Stimulated activated CD8-positive, alpha-beta memory T cell treated with anti-CD3 and anti-CD28 coated beads, Interleukin-12 subunit alpha, Interleukin-12 subunit beta, amount 100 ng/mL, for 1 hour (primary cell): ENCODE measurements at regions not wholly inside any gene's neighbourhood (a gene's known extent, or its start where the extent isn't known, plus 50 kb on each side); places are given as distances from the start of the nearest gene placed in this dataset.
"Not testable (repeated sequence)": the region's sequence is repeated elsewhere in the genome, so short reads cannot be mapped to it uniquely, and the experiment has no call there.

Experiments
- DNase-seq: peaks from one replicate; pipeline ENCODE4 v3.0.0-alpha.2; 2020; ENCODE audit warnings: low read depth

- no peak for DNase-seq
Measured at GRCh38 chr14:105737504-105738246, 211.3 kb downstream of the TMEM121 start.

- DNase-seq, result no peak
Measured at GRCh38 chr14:105738638-105739037, 212.3 kb downstream of the TMEM121 start.

- no peak for DNase-seq
Measured at GRCh38 chr14:105739331-105740102, 213.1 kb downstream of the TMEM121 start.

GRCh38 chr14:105740272-105740671 lies 213.9 kb downstream of the TMEM121 start:
- not testable (repeated sequence) for DNase-seq

- not testable (repeated sequence) for DNase-seq
Measured at GRCh38 chr14:105740961-105741360, 214.6 kb downstream of the TMEM121 start.

GRCh38 chr14:105741707-105742530 lies 215.5 kb downstream of the TMEM121 start:
- DNase-seq, result not testable (repeated sequence)

GRCh38 chr14:105742531-105742848 lies 216.1 kb downstream of the TMEM121 start:
- DNase-seq, result no peak

GRCh38 chr14:105742904-105743701 lies 216.7 kb downstream of the TMEM121 start:
- DNase-seq, result not testable (repeated sequence)

GRCh38 chr14:105744213-105744787 lies 217.9 kb downstream of the TMEM121 start:
- not testable (repeated sequence) for DNase-seq

GRCh38 chr14:105745433-105746123 lies 219.2 kb downstream of the TMEM121 start:
- no peak for DNase-seq

- DNase-seq, result no peak
Measured at GRCh38 chr14:105746124-105746514, 219.7 kb downstream of the TMEM121 start.

- DNase-seq, result not testable (repeated sequence)
Measured at GRCh38 chr14:105746800-105747502, 220.6 kb downstream of the TMEM121 start.

- DNase-seq, result not testable (repeated sequence)
Measured at GRCh38 chr14:105747503-105748203, 221.3 kb downstream of the TMEM121 start.

GRCh38 chr14:105748204-105748578 lies 221.8 kb downstream of the TMEM121 start:
- DNase-seq, result no peak

GRCh38 chr14:105748710-105749109 lies 222.3 kb downstream of the TMEM121 start:
- not testable (repeated sequence) for DNase-seq

- not testable (repeated sequence) for DNase-seq
Measured at GRCh38 chr14:105749870-105750541, 223.6 kb downstream of the TMEM121 start.

- not testable (repeated sequence) for DNase-seq
Measured at GRCh38 chr14:105751291-105751751, 224.9 kb downstream of the TMEM121 start.

GRCh38 chr14:105752420-105752819 lies 226.0 kb downstream of the TMEM121 start:
- not testable (repeated sequence) for DNase-seq
